ENCODE measurements at regions not wholly inside any gene's neighbourhood (a gene's known extent, or its start where the extent isn't known, plus 50 kb on each side); places are given as distances from the start of the nearest gene placed in this dataset.
A peak's percentile ranks its signal among the peaks of the same experiment; 100 is the strongest.
"Not testable (repeated sequence)": the region's sequence is repeated elsewhere in the genome, so short reads cannot be mapped to it uniquely, and the experiment has no call there.

- CTCF ChIA-PET, result no interaction called here
- intact Hi-C loops (cut with micrococcal nuclease), result loop anchor here (5.0 kb wide), 2 partner anchors 85 kb away; no protein-coding TSS in a partner anchor
Observed at GRCh38 chr12:65742018-65743010, 82.0 kb upstream of the HMGA2 start.

DNA sequence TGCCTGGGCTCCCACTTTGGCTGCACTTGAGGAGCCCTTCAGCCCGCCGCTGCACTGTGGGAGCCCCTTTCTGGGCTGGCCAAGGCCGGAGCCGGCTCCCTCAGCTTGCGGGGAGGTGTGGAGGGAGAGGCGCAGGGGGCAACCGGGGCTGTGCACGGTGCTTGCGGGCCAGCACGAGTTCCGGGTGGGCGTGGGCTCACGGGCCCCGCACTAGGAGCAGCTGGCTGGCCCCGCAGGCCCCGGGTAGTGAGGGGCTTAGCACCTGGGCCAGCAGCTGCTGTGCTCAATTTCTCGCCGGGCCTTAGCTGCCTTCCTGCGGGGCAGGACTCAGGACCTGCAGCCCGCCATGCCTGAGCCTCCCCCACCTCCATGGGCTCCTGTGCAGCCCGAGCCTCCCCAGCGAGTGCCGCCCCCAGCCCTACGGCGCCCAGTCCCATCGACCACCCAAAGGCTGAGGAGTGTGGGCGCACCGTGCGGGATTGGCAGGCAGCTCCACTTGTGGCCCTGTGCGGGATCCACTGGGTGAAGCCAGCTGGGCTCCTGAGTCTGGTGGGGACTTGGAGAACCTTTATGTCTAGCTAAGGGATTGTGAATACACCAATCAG, 79.9 kb upstream of the HMGA2 start:
- Mint-ChIP-seq H3K4me1 (ENCODE audit: low read depth) (peaks cover 11% of the 10 kb centered on the region), H3K27me3 (ENCODE audit: low read depth) (peaks cover 33% of the 10 kb centered on the region)
- H3K36me3 Mint-ChIP-seq (ENCODE audit: low read depth); H3K4me3 Mint-ChIP-seq; H3K27ac Mint-ChIP-seq; CTCF ChIA-PET; DNase-seq; H3K9me3 Mint-ChIP-seq: not testable (repeated sequence)
- intact Hi-C loops (cut with micrococcal nuclease), result loop anchor here (5.0 kb wide), 2 partner anchors 83 to 87 kb away; no protein-coding TSS in a partner anchor

More at GRCh38 chr12:65742018-65743010, 82.0 kb upstream of the HMGA2 start:
- no peak overlapping the region for H3K27ac Mint-ChIP-seq
- peaks cover 27% of the 10 kb centered on the region for H3K27me3 Mint-ChIP-seq (ENCODE audit: low read depth)
- peak overlapping the region; percentile 70 for H3K4me3 Mint-ChIP-seq
- H3K36me3 Mint-ChIP-seq (ENCODE audit: low read depth), result no peaks in the 10 kb centered on the region
- peaks cover 11% of the 10 kb centered on the region for H3K4me1 Mint-ChIP-seq (ENCODE audit: low read depth)
- H3K9me3 Mint-ChIP-seq, result no peaks in the 10 kb centered on the region
- DNase-seq, result no peak

- Mint-ChIP-seq H3K4me1 (ENCODE audit: low read depth) (no peaks in the 10 kb centered on the region), H3K9me3 (no peaks in the 10 kb centered on the region), H3K4me3 (no peak overlapping the region), H3K27ac (no peak overlapping the region), H3K36me3 (ENCODE audit: low read depth) (no peaks in the 10 kb centered on the region), H3K27me3 (ENCODE audit: low read depth) (peaks cover 24% of the 10 kb centered on the region)
- CTCF ChIA-PET, result no interaction called here
- no peak for DNase-seq
- intact Hi-C loops (cut with micrococcal nuclease), result no loop called here
Observed at GRCh38 chr12:65747338-65747737, 76.9 kb upstream of the HMGA2 start.

GRCh38 chr12:65748332-65748731, 76.0 kb upstream of the HMGA2 start:
- no peak overlapping the region for H3K4me3 Mint-ChIP-seq
- peaks cover 17% of the 10 kb centered on the region for H3K27me3 Mint-ChIP-seq (ENCODE audit: low read depth)
- CTCF ChIA-PET, result no interaction called here
- no peaks in the 10 kb centered on the region for H3K36me3 Mint-ChIP-seq (ENCODE audit: low read depth)
- intact Hi-C loops (cut with micrococcal nuclease), result no loop called here
- no peaks in the 10 kb centered on the region for H3K4me1 Mint-ChIP-seq (ENCODE audit: low read depth)
- no peak overlapping the region for H3K27ac Mint-ChIP-seq
- H3K9me3 Mint-ChIP-seq, result no peaks in the 10 kb centered on the region
- no peak for DNase-seq

DNA sequence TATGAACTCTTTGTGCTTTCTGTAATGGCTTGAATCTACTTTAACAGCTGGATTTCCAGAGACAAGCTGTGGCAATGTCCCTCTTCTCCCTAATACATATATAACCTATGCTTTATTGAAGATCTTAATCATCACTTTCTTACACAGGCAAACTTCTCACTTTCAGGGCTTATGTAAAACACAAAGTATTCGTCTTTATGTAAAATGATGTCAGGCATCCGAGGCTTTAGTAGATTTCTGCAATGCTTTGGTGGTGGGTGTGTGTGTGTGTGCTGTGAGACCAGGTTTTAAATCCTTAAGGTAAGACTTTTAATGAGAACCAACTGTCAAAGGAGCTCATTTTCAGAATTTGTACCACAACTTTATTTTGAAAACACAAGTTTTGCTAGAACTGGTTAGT, 70.0 kb upstream of the HMGA2 start:
- Mint-ChIP-seq H3K9me3 (no peaks in the 10 kb centered on the region), H3K36me3 (ENCODE audit: low read depth) (no peaks in the 10 kb centered on the region), H3K27me3 (ENCODE audit: low read depth) (peaks cover 13% of the 10 kb centered on the region), H3K4me3 (no peak overlapping the region), H3K4me1 (ENCODE audit: low read depth) (peaks cover 10% of the 10 kb centered on the region), H3K27ac (no peak overlapping the region)
- no peak for DNase-seq
- CTCF ChIA-PET, result interaction anchor here (0.6 to 1.5 kb wide), 2 partner anchors 68 to 151 kb away, joined by 3 read pairs; no protein-coding TSS in a partner anchor
- intact Hi-C loops (cut with micrococcal nuclease), result no loop called here

- Mint-ChIP-seq H3K4me1 (ENCODE audit: low read depth) (peaks cover 10% of the 10 kb centered on the region), H3K9me3 (no peaks in the 10 kb centered on the region), H3K27me3 (ENCODE audit: low read depth) (peaks cover 13% of the 10 kb centered on the region), H3K4me3 (no peak overlapping the region), H3K36me3 (ENCODE audit: low read depth) (no peaks in the 10 kb centered on the region), H3K27ac (no peak overlapping the region)
- no peak for DNase-seq
- intact Hi-C loops (cut with micrococcal nuclease), result loop anchor here (5.0 kb wide), 1 partner anchor 598 kb away; no protein-coding TSS in a partner anchor
- CTCF ChIA-PET, result interaction anchor here (1.5 kb wide), 1 partner anchor 152 kb away, joined by 3 read pairs; no protein-coding TSS in a partner anchor
Observed at GRCh38 chr12:65754744-65755595, 69.3 kb upstream of the HMGA2 start.

GRCh38 chr12:65755596-65755978, 68.7 kb upstream of the HMGA2 start:
- Mint-ChIP-seq H3K9me3 (no peaks in the 10 kb centered on the region), H3K27me3 (ENCODE audit: low read depth) (peaks cover 15% of the 10 kb centered on the region), H3K4me1 (ENCODE audit: low read depth) (peaks cover 10% of the 10 kb centered on the region), H3K4me3 (no peak overlapping the region), H3K27ac (no peak overlapping the region), H3K36me3 (ENCODE audit: low read depth) (no peaks in the 10 kb centered on the region)
- intact Hi-C loops (cut with micrococcal nuclease), result loop anchor here (5.0 kb wide), 1 partner anchor 598 kb away; no protein-coding TSS in a partner anchor
- no peak for DNase-seq
- CTCF ChIA-PET, result interaction anchor here (1.5 kb wide), 1 partner anchor 153 kb away, joined by 3 read pairs; no protein-coding TSS in a partner anchor

DNA sequence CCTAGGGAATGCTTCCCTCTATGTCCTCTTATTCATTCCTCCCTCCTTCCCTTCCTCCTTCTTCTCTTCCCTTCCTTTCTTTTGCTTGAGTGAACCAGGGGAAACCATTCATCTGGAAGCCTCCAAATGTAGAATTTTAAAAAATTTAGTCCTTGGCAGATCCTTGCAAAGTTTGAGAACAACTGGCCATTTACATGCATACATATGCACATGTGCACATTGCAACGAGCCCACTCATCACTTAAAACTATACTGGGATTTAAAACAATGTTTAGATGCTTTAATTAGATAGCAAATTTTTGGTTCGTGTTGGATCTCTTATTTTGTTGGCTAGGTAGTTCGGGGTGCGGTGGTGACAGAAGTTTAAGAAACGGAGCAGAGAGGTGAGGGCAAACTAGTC, 68.0 kb upstream of the HMGA2 start:
- Mint-ChIP-seq H3K36me3 (ENCODE audit: low read depth) (no peaks in the 10 kb centered on the region), H3K27ac (no peak overlapping the region), H3K4me3 (no peak overlapping the region), H3K9me3 (no peaks in the 10 kb centered on the region), H3K4me1 (ENCODE audit: low read depth) (peaks cover 10% of the 10 kb centered on the region), H3K27me3 (ENCODE audit: low read depth) (peaks cover 16% of the 10 kb centered on the region)
- DNase-seq, result no peak
- CTCF ChIA-PET, result no interaction called here
- intact Hi-C loops (cut with micrococcal nuclease), result loop anchor here (2.0 to 5.0 kb wide), 2 partner anchors 15 to 599 kb away; no protein-coding TSS in a partner anchor

DNA sequence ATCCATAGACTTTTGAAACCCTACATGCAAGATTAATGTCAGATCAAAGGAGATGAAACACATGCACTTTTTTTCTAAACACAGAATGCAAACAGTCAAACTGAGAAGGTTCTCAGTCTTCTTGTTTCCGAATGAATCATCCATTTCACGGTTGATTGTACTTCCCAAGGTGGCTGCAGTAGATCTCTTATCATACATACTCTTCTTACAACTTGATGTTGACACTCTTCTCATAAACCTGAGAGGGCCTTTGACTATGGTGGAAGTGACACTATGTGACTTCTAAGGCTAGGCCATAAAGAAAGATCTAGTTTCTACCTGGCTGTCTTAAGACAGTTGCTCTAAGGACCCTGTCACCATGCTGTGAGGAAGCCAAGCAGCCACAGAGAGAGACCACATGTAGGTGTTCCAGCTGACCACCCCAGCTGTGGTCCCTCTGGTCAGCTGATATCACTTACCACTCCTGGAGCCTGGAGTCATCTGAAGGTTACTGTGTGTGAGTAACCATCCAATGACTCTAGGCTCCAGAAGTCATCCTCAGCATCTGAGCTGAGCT, 67.2 kb upstream of the HMGA2 start:
- Mint-ChIP-seq H3K4me3 (no peak overlapping the region), H3K9me3 (no peaks in the 10 kb centered on the region), H3K27me3 (ENCODE audit: low read depth) (peaks cover 16% of the 10 kb centered on the region), H3K27ac (no peak overlapping the region), H3K36me3 (ENCODE audit: low read depth) (no peaks in the 10 kb centered on the region), H3K4me1 (ENCODE audit: low read depth) (peaks cover 10% of the 10 kb centered on the region)
- intact Hi-C loops (cut with micrococcal nuclease), result loop anchor here (1.0 to 5.0 kb wide), 3 partner anchors 16 to 600 kb away; no protein-coding TSS in a partner anchor
- DNase-seq, result peak; percentile 6
- CTCF ChIA-PET, result interaction anchor here (0.8 kb wide), 1 partner anchor 155 kb away, joined by 3 read pairs; no protein-coding TSS in a partner anchor

GRCh38 chr12:65758401-65758800, 65.9 kb upstream of the HMGA2 start:
- CTCF ChIA-PET, result no interaction called here
- Mint-ChIP-seq H3K27ac (no peak overlapping the region), H3K36me3 (ENCODE audit: low read depth) (no peaks in the 10 kb centered on the region), H3K4me1 (ENCODE audit: low read depth) (peaks cover 10% of the 10 kb centered on the region), H3K27me3 (ENCODE audit: low read depth) (peaks cover 16% of the 10 kb centered on the region), H3K9me3 (no peaks in the 10 kb centered on the region), H3K4me3 (no peak overlapping the region)
- intact Hi-C loops (cut with micrococcal nuclease), result loop anchor here (5.0 kb wide), 1 partner anchor 601 kb away; no protein-coding TSS in a partner anchor
- DNase-seq, result no peak

GRCh38 chr12:65759735-65760134, 64.5 kb upstream of the HMGA2 start:
- Mint-ChIP-seq H3K27ac (no peak overlapping the region), H3K27me3 (ENCODE audit: low read depth) (peaks cover 13% of the 10 kb centered on the region), H3K36me3 (ENCODE audit: low read depth) (no peaks in the 10 kb centered on the region), H3K4me3 (no peak overlapping the region), H3K9me3 (no peaks in the 10 kb centered on the region), H3K4me1 (ENCODE audit: low read depth) (peaks cover 10% of the 10 kb centered on the region)
- CTCF ChIA-PET, result no interaction called here
- intact Hi-C loops (cut with micrococcal nuclease), result loop anchor here (5.0 kb wide), 1 partner anchor 602 kb away; no protein-coding TSS in a partner anchor
- no peak for DNase-seq

Data from activated naive CD4-positive, alpha-beta T cell treated with anti-CD3 and anti-CD28 coated beads for 36 hours (primary cell).